Lower leg skin (tissue), 3 donors: ENCODE measurements at regions not wholly inside any gene's neighbourhood (a gene's known extent, or its start where the extent isn't known, plus 50 kb on each side); places are given as distances from the start of the nearest gene placed in this dataset.
A peak's percentile ranks its signal among the peaks of the same experiment; 100 is the strongest.
"Not testable (repeated sequence)": the region's sequence is repeated elsewhere in the genome, so short reads cannot be mapped to it uniquely, and the experiment has no call there.

Experiments used
- DNase-seq, 2 donors: peaks; one replicate each; pipeline ENCODE4 v3.0.0-alpha.2; 2019; ENCODE audit warnings: low spot score in 2 of 2
- H3K4me3 ChIP-seq: fragments of 200-600 bp; sonication (generic); 2 replicates; pipeline ENCODE4 v1.5.1; 2017; ENCODE audit warnings: mild to moderate bottlenecking, low read depth; ENCODE audit not compliant: poor library complexity, severe bottlenecking
- WGBS, 2 donors: methylation state at CpG; one replicate each; pipeline ENCODE4 v1.1.5; 2018; 5-methylcytosine and 5-hydroxymethylcytosine counted together
- intact Hi-C: fragments of 100-400 bp; cut with DNase I; formaldehyde crosslinking; loops from one replicate; pipeline ENCODE4 v1.15.0; 2023; ENCODE audit warnings: low total_unique reads

GRCh38 chr16:33680791-33681190 is 221.4 kb downstream of the TP53TG3F start:
- H3K4me3 ChIP-seq, intact Hi-C loops, DNase-seq: not testable (repeated sequence)
- WGBS, 2 donors = 47 to 65% methylated on average over 25 to 27 of the region's 31 CpGs

DNA sequence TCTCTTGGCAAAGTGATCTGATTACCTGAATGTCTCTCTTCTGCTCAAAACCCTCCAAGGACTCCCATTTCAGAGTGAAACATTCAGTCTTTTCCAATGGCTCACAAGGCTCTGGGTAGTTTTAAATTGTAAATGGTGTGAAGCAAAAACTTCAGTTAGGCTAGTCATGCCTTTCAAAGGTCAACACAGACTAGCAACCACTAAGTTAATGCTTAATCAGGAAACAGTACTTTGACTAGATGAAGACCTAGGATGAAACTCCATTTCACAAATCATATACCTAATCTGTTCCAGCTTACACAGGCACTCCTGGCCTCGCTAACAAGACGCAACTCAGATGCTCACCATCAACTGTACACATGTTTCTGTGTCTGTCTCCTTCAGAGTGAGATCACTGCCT is 240.9 kb downstream of the TP53TG3F start:
- H3K4me3 ChIP-seq, intact Hi-C loops, DNase-seq: not testable (repeated sequence)
- WGBS, 2 donors = 66 to 85% methylated on average over 2 of the region's 2 CpGs

DNA sequence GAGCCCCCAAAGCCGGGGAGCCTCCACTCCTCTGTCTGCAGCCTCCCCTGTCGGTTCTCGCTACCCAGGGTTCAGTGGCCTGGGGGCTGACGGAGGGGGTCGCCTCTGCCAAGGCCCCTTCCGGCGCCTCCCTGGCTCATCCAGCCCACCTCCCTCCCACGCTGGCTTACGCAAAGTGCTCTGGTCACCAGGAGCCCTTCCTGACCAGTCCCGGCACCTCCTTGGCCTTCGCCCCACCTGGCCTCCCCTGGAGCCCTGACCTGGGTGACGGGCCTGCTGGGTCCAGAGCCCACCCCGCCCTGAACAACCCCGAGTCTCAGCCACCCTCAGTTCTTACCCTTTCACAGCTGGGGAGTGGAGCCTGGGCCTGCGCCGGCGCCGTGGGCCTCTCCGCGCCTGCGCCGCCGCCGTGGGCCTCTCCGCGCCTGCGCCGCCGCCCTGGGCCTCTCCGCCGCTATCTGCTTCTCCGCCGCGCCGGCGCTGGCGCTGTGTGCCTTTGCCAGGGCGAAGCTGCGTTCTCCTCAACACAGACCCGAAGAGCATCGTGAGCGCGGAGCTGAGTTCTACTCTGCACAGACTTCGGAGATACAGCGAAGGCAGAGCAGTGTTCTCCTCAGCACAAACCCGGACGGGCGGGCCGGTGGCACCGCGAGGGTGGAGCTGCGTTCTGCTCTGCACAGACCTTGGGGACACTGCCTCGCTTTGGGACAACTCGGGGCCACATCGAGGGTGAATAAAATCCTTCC is 247.6 kb downstream of the TP53TG3F start:
- intact Hi-C loops, H3K4me3 ChIP-seq, DNase-seq: not testable (repeated sequence)
- WGBS, 2 donors = 70 to 77% methylated on average over 43 to 49 of the region's 55 CpGs

GRCh38 chr16:33707591-33707934 is 248.2 kb downstream of the TP53TG3F start:
- DNase-seq, intact Hi-C loops, H3K4me3 ChIP-seq: not testable (repeated sequence)
- WGBS, 2 donors = 59 to 67% methylated on average over 12 to 14 of the region's 14 CpGs

GRCh38 chr16:33709856-33710695 is 250.7 kb downstream of the TP53TG3F start:
- DNase-seq, intact Hi-C loops, H3K4me3 ChIP-seq: not testable (repeated sequence)
- 86 to 88% methylated on average over 14 to 15 of the region's 16 CpGs for WGBS, 2 donors

DNA sequence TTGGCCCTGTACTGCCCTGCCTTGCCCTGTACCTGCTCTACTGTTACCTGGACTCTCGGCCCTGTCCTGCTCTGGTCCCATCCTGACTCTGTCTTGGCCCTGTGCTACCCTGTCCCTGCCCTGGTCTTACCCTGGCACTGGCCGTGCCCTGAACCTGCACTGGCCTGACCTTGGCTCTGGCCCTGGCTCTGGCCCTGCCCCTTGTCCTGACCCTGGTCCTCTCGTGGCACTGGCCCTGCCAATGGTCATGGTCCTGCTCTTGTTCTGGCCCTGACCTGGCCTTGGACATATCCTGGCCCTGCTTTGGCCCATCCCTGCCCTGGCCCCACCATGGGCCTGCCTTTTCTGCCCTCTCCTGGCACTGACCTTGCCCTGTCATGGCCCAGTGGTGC is 251.3 kb downstream of the TP53TG3F start:
- peak in 1 of 2 donors; percentile 81 for DNase-seq
- H3K4me3 ChIP-seq, intact Hi-C loops: not testable (repeated sequence)
- WGBS, 2 donors = 78 to 93% methylated on average over 3 of the region's 3 CpGs

DNA sequence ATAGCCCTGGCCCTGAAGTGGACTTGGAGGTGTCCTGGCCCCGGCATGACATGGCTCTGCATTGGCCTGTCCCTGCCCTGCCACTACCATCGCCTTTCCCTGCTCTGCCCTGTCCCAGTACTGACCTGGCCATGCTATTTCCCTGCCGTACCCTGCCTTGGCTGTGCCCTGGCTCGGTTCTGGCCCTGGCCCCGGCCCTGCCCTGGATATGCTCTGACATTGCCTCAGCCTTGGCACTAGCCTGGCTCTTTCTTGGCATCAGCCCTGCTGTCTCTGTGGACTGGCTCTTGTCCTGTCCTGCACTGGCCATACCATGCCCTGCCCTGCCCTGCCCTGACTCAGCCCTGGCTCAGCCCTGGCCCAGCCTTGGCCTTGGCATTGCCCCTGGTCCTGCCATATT is 252.2 kb downstream of the TP53TG3F start:
- intact Hi-C loops, DNase-seq, H3K4me3 ChIP-seq: not testable (repeated sequence)
- 62 to 93% methylated on average over 3 to 5 of the region's 5 CpGs for WGBS, 2 donors

DNA sequence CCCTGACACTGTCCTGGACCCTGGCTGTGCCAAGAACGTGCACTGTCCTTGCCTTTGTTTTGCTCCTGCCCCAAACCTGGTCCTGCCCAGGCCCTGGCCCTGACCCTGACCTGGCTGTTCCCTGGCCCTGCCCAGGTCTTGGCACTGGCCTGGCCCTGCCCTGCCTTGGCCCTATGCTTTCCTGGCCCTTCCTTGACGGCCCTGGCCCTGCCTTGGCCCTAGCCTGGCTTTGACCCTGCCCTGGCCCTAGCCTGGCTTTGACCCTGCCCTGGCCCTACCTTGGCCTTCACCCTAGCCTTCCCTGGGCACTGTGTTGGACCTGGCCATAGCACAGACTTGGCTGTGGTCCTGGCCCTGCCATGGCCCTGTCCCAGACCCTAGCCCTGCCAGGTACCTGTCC is 252.9 kb downstream of the TP53TG3F start:
- intact Hi-C loops, DNase-seq, H3K4me3 ChIP-seq: not testable (repeated sequence)
- 54 to 71% methylated on average over 2 of the region's 2 CpGs for WGBS, 2 donors

DNA sequence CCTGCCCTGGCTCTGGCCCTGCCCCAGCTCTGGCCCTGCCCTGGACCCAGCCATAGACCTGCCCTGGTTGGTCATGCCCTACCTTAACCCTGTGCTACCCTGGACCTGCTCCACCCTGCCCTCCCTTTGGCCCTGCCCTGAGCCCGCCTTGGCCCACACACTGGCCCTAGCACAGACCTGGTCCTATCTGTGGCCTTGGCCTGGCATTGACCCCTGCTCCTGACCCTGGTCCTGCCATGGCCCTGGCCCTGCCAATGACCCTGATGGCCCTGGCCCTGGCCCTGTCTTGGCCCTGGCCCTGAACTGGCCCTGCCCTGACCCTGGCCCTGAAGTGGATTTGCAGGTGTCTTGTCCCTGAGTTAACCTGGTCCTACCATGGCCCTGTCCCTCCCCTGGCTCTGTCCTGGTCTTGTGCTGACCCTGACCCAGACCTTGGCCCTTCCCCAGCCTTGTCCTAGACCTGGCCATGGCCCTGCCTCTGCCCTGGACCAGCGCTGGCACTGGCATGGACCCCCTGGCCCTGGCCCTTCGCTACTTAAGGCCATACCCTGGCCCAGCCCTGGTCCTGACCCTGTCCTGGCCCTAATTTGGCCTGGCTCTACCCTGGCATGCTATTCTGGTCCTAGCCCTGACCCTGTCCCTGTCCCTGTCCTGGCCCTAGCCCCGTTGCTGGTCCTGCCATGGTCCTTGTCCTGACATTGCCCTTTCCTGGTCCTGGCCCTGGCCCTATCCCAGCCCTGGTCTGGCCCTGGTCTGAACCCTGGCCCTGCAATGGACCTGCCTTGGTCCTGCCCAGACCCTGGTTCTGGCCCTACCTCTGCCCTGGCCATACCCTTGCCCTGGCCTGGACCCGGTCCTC is 253.7 kb downstream of the TP53TG3F start:
- DNase-seq, intact Hi-C loops, H3K4me3 ChIP-seq: not testable (repeated sequence)
- WGBS, 2 donors = 77% methylated on average over 4 to 5 of the region's 5 CpGs

DNA sequence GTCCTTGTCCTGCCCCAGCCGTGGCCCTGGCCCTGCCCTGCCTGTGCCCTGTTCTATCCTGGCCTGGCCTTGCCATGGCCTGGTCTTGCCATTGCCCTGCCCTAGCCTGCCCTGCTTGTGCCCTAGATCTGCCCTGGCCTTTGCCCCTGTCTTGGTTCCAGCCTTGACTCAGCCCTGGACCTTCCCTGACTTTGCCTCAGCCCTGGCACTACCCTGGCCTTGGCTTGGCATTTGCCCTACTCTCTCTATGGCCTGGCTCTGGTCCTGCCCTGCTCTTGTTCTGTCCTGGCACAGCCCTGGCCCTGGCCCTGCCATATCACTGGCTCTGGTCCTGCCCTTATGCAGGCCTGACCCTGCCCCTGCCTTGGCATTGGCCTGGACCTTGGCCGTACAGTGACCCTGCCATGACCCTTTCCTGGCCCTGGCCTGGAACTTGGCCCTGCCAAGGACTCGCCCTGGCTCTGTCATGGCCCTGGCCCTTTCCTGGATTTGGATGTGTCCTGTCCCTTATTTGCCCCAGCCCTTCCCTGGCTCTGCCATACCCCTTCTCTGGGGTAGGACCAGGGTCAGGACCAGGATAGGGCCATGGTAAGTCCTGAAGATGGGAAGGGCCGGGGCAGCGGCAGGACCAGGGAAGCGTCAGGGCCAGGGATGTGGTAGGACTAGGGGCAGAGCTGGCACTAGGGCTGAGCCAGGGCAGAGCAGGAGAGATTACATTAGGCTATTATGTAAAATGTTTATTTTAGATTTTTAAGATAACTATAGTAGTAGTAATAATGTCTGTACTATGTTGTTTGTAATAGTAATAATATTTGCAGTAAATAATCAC is 254.5 kb downstream of the TP53TG3F start:
- intact Hi-C loops, DNase-seq, H3K4me3 ChIP-seq: not testable (repeated sequence)
- WGBS, 2 donors = 88 to 90% methylated on average over 4 to 5 of the region's 6 CpGs

DNA sequence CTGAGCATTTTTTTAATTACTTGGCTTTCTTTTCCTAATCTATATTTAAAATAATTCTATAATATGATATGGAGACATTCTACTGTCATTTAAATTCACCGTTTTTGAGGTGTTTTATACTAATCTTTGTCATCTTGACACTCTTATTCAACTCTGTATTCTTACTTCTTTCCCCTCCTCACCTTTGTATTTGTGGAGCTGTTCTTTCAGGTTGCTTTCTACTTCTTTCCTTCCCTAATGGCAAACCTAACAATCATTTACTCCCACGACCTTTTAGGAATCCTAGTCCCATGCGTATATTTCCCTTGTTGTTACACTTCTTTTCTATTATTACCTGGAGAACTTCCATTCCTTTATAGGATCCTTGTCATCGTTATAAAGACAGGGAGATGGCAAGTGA is 271.8 kb downstream of the TP53TG3F start:
- intact Hi-C loops, H3K4me3 ChIP-seq: not testable (repeated sequence)
- 19 to 36% methylated on average over 4 of the region's 4 CpGs for WGBS, 2 donors

GRCh38 chr16:33734650-33735049 is 275.2 kb downstream of the TP53TG3F start:
- H3K4me3 ChIP-seq, DNase-seq, intact Hi-C loops: not testable (repeated sequence)
- WGBS, 2 donors = 26 to 48% methylated on average over 2 of the region's 2 CpGs

More for the DNA sequence above, 271.8 kb downstream of the TP53TG3F start:
- not testable (repeated sequence) for DNase-seq

DNA sequence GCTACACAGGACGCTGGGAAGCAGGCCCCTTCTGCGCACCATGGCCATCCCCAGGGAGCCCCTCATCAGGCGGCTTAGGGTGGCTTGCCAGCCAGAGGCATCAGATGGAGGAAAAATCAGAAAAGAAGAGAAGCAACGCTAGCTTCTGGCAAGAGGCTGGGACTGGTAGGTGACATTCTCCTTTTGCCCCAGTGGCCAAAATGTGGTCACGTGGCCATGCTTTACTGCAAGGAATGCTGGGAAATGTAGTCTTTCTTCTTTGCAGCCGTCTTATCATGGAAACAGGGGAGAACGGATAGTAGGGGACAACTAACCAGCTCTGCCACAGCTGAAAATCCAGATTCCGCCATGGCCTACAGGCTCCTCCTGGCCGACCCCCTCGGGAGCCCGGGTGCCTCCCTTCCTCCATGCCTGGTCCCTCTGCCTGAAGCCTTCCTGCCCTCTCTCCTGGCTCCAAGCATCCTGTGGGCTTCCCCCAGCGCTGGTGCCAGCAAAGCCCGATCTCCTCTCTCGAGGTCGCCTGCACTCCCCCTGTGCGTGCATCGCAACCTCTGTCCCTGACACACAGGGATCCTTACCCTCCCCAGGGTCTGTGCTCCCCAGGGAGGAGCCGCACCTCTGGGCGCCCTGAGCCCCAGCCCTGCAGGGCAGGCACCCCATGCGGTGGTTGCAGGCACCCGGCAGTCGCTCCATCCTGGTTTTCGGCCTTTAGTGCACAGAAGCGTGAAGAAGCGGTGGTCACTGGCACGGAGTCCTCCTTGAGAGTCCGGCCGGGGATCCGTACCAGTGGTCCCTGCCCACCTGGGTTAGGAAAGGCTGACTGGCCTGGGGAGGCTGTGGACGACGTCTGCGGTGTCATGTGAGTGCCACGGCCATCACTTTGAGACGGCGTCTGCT is 307.7 kb downstream of the TP53TG3F start:
- intact Hi-C loops, H3K4me3 ChIP-seq: not testable (repeated sequence)
- 89% methylated on average over 20 to 30 of the region's 35 CpGs for WGBS, 2 donors
- DNase-seq = peak in 1 of 2 donors; percentile 60
